Liver (tissue), 8 donors: ENCODE measurements at regions not wholly inside any gene's neighbourhood (a gene's known extent, or its start where the extent isn't known, plus 50 kb on each side); places are given as distances from the start of the nearest gene placed in this dataset.

Experiments
- DNase-seq: peaks from one replicate; pipeline ENCODE4 v3.0.0-alpha.2; 2017; ENCODE audit warnings: low spot score
- H3K27ac ChIP-seq, 2 donors: one replicate each; pipeline ENCODE4 v1.7.0; 2013; ENCODE audit warnings: inconsistent platforms in 2 of 2, low read length in 2 of 2, control low read depth in 1 of 2, low read depth in 1 of 2, mild to moderate bottlenecking in 1 of 2
- H3K27me3 ChIP-seq, 4 donors: one replicate each; pipeline versions ENCODE4 v1.6.1 to v1.7.0; 2013; ENCODE audit warnings: low read length in 3 of 4, inconsistent platforms in 1 of 4, mild to moderate bottlenecking in 1 of 4, moderate library complexity in 1 of 4; ENCODE audit not compliant: control insufficient read depth in 4 of 4, insufficient read depth in 4 of 4
- H3K36me3 ChIP-seq, 4 donors: one replicate each; pipeline versions ENCODE4 v1.6.1 to v1.7.0; 2013; ENCODE audit warnings: low read length in 3 of 4, mild to moderate bottlenecking in 3 of 4, low read depth in 1 of 4, moderate library complexity in 1 of 4; ENCODE audit not compliant: control insufficient read depth in 4 of 4, insufficient read depth in 3 of 4
- H3K4me1 ChIP-seq, 4 donors: one replicate each; pipeline versions ENCODE4 v1.6.1 to v1.7.0; 2013; ENCODE audit warnings: low read length in 3 of 4, mild to moderate bottlenecking in 3 of 4, moderate library complexity in 1 of 4; ENCODE audit not compliant: control insufficient read depth in 4 of 4, insufficient read depth in 4 of 4
- H3K4me3 ChIP-seq, 3 donors: one replicate each; pipeline versions ENCODE4 v1.6.1 to v1.7.0; 2013; ENCODE audit warnings: low read length in 3 of 3, control low read depth in 1 of 3, low read depth in 1 of 3, mild to moderate bottlenecking in 1 of 3
- H3K9ac ChIP-seq, 2 donors: one replicate each; pipeline ENCODE4 v1.7.0; 2013; ENCODE audit warnings: low read length in 2 of 2, mild to moderate bottlenecking in 2 of 2, moderate library complexity in 2 of 2, control low read depth in 1 of 2, low read depth in 1 of 2
- H3K9me3 ChIP-seq, 4 donors: one replicate each; pipeline versions ENCODE4 v1.6.1 to v1.7.0; 2013; ENCODE audit warnings: low read length in 3 of 4; ENCODE audit not compliant: control insufficient read depth in 4 of 4
- CTCF ChIP-seq: fragments of 150-350 bp; IDR thresholded peaks from 2 replicates; pipeline ENCODE4 v1.5.1; 2017; ENCODE audit warnings: improper control_type of control experiment, low read depth, low read length; ENCODE audit not compliant: missing input control
- EGR1 ChIP-seq, 2 donors: IDR thresholded peaks; 2 replicates each; pipeline ENCODE4 v1.6.1; 2016 to 2018; ENCODE audit warnings: antibody characterized with exemption in 2 of 2, low read depth in 2 of 2
- FOXA2 ChIP-seq: IDR thresholded peaks from 2 replicates; pipeline ENCODE4 v1.6.1; 2016; ENCODE audit warnings: antibody characterized with exemption
- GABPA ChIP-seq, 2 donors: IDR thresholded peaks in 1 of 2; conservative IDR thresholded peaks in 1 of 2; 2 replicates each; pipeline ENCODE4 v1.6.1; 2016; ENCODE audit warnings: antibody characterized with exemption in 2 of 2, mild to moderate bottlenecking in 1 of 2, moderate library complexity in 1 of 2
- JUND ChIP-seq, 2 donors: IDR thresholded peaks; 2 replicates each; pipeline ENCODE4 v1.6.1; 2016; ENCODE audit warnings: antibody characterized with exemption in 2 of 2
- MAX ChIP-seq: IDR thresholded peaks from 2 replicates; pipeline ENCODE4 v1.6.1; 2016; ENCODE audit warnings: antibody characterized with exemption
- NR2F2 ChIP-seq: IDR thresholded peaks from 2 replicates; pipeline ENCODE4 v1.6.1; 2016; ENCODE audit warnings: antibody characterized with exemption
- RAD21 ChIP-seq, 2 donors: IDR thresholded peaks; 2 replicates each; pipeline ENCODE4 v1.6.1; 2016; ENCODE audit warnings: antibody characterized with exemption in 2 of 2, mild to moderate bottlenecking in 2 of 2
- RXRA ChIP-seq, 2 donors: IDR thresholded peaks; 2 replicates each; pipeline ENCODE4 v1.6.1; 2017 to 2018; ENCODE audit warnings: antibody characterized with exemption in 2 of 2, mild to moderate bottlenecking in 1 of 2
- TAF1 ChIP-seq: conservative IDR thresholded peaks from 2 replicates; pipeline ENCODE4 v1.6.1; 2016; ENCODE audit warnings: antibody characterized with exemption, mild to moderate bottlenecking
- YY1 ChIP-seq: IDR thresholded peaks from 2 replicates; pipeline ENCODE4 v1.6.1; 2016; ENCODE audit warnings: antibody characterized with exemption, mild to moderate bottlenecking
- ZBTB33 ChIP-seq: IDR thresholded peaks from 2 replicates; pipeline ENCODE4 v1.6.1; 2016; ENCODE audit warnings: antibody characterized with exemption
- WGBS: extraction: QIAGEN DNeasy Blood & Tissue Kit; methylation state at CpG from one replicate; pipeline ENCODE4 v1.1.7; 2013; 5-methylcytosine and 5-hydroxymethylcytosine counted together
- donor health status: healthy.
- donor health status: healthy.
- donor health status: healthy.
- donor health status: healthy.
- donor health status: healthy.

GRCh38 chr1:193524021-193524420, 337.6 kb upstream of the B3GALT2 start:
- Histone ChIP-seq H3K9ac (no peak overlapping the region), H3K27ac (no peak overlapping the region), H3K4me1 (peaks cover 0 to 6% (median 0%) of the 10 kb centered on the region in 4 donors), H3K27me3 (no peaks in the 10 kb centered on the region), H3K9me3 (no peaks in the 10 kb centered on the region), H3K36me3 (no peaks in the 10 kb centered on the region), H3K4me3 (no peak overlapping the region)
- 91% methylated on average over 2 of the region's 2 CpGs for WGBS
- DNase-seq, result no peak
- no peak for TF ChIP-seq EGR1 (IDR thresholded peaks at IDR 0.05; ENCODE audit: low read depth in 2 of 2)
- no peak for TF ChIP-seq CTCF
- TF ChIP-seq NR2F2, result no peak
- TF ChIP-seq TAF1, result no peak
- TF ChIP-seq JUND (IDR thresholded peaks at IDR 0.05), result no peak
- TF ChIP-seq MAX, result no peak
- TF ChIP-seq FOXA2, result no peak
- no peak for TF ChIP-seq RXRA (IDR thresholded peaks at IDR 0.05)

DNA sequence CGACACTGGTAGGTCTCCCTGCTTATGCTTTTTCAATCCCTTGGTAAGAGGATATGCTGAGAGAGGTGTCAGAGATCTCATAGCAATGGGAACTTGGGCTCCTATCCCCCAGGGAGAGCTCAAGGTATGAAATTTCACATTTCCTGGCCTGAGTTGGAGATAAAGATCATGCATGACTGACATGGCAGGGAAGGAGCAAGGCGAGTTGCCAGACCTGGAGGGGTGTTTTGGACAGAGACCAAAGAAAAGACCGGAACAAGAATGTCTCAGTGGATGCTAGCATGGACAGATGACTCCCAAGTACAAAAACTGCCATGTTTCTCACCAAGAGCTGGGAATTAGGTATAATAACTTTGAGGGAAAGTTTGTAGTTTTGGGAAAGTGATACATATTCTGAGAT, 334.1 kb upstream of the B3GALT2 start:
- no peak for TF ChIP-seq FOXA2
- no peak for TF ChIP-seq MAX
- no peak for TF ChIP-seq RAD21 (IDR thresholded peaks at IDR 0.05)
- TF ChIP-seq YY1, result no peak
- TF ChIP-seq GABPA (IDR thresholded peaks at IDR 0.05 in 1 of 2, conservative IDR thresholded peaks at IDR 0.05 in 1 of 2), result no peak
- no peak for TF ChIP-seq ZBTB33
- TF ChIP-seq NR2F2, result no peak
- no peak for TF ChIP-seq CTCF
- TF ChIP-seq JUND (IDR thresholded peaks at IDR 0.05), result no peak
- TF ChIP-seq RXRA (IDR thresholded peaks at IDR 0.05), result no peak
- TF ChIP-seq TAF1, result no peak
- Histone ChIP-seq H3K36me3 (no peaks in the 10 kb centered on the region), H3K27me3 (no peaks in the 10 kb centered on the region), H3K9me3 (no peaks in the 10 kb centered on the region), H3K9ac (no peak overlapping the region), H3K4me1 (peaks cover 0 to 1% (median 0%) of the 10 kb centered on the region in 4 donors), H3K4me3 (no peak overlapping the region), H3K27ac (no peak overlapping the region)
- DNase-seq, result no peak
- WGBS, result 95% methylated on average over 3 of the region's 3 CpGs
